Stomach (tissue), 4 donors: ENCODE measurements at regions not wholly inside any gene's neighbourhood (a gene's known extent, or its start where the extent isn't known, plus 50 kb on each side); places are given as distances from the start of the nearest gene placed in this dataset.

ENCODE experiments used
- EP300 ChIP-seq: sonication (generic); formaldehyde crosslinking; IDR thresholded peaks from one replicate; pipeline ENCODE4 v1.6.1; 2017; ENCODE audit warnings: antibody characterized with exemption
- TF ChIP-seq, protein P1 (sequence below), 7 experiments: fragments of 450-650 bp in 4 of 7; fragments of 200-600 bp in 3 of 7; sonication (generic) in 3 of 7; IDR thresholded peaks; one replicate each; pipeline ENCODE4 v1.5.1; 2016 to 2019; ENCODE audit warnings: antibody characterized with exemption in 7 of 7, control low read depth in 2 of 7, mild to moderate bottlenecking in 1 of 7

DNA sequence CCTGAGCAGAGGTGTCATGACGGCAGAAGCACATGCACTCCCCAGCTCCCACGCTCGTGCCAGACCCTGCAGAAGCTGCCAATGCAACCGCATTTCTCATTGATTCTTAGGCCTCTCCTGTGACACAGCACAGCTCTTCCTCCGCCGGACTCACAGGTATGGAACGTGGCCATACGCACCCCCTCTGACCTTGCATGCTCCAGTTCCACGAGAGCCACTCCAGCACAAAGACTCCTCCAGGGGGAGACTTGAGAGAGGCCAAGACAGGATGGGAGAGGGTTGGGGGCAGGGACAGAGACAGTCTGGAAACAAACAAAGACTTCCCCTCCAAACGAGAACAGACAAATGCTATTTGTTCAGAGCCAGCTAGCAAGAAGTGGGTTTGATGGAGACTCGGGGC is 124.3 kb upstream of the PPP2R2D start:
- no peak for TF ChIP-seq EP300
- TF ChIP-seq, protein P1, sequence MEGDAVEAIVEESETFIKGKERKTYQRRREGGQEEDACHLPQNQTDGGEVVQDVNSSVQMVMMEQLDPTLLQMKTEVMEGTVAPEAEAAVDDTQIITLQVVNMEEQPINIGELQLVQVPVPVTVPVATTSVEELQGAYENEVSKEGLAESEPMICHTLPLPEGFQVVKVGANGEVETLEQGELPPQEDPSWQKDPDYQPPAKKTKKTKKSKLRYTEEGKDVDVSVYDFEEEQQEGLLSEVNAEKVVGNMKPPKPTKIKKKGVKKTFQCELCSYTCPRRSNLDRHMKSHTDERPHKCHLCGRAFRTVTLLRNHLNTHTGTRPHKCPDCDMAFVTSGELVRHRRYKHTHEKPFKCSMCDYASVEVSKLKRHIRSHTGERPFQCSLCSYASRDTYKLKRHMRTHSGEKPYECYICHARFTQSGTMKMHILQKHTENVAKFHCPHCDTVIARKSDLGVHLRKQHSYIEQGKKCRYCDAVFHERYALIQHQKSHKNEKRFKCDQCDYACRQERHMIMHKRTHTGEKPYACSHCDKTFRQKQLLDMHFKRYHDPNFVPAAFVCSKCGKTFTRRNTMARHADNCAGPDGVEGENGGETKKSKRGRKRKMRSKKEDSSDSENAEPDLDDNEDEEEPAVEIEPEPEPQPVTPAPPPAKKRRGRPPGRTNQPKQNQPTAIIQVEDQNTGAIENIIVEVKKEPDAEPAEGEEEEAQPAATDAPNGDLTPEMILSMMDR (IDR thresholded peaks at IDR 0.05) = no peak
